GM12865 (cell line): ENCODE measurements at regions not wholly inside any gene's neighbourhood (a gene's known extent, or its start where the extent isn't known, plus 50 kb on each side); places are given as distances from the start of the nearest gene placed in this dataset.

Experiments
- DNase-seq: peaks from one replicate; pipeline ENCODE4 v3.0.0; 2010; ENCODE audit warnings: low read depth
- H3K4me3 ChIP-seq: 2 replicates; pipeline ENCODE4 v1.5.1; 2011; ENCODE audit warnings: mild to moderate bottlenecking, low read depth, low read length, control low read depth
- TF ChIP-seq, protein P1 (sequence below): IDR thresholded peaks from 2 replicates; pipeline ENCODE4 v1.5.1; 2011; ENCODE audit warnings: low read length, control low read depth, low read depth, inconsistent platforms; ENCODE audit not compliant: insufficient read depth; ENCODE audit errors: missing control alignments

DNA sequence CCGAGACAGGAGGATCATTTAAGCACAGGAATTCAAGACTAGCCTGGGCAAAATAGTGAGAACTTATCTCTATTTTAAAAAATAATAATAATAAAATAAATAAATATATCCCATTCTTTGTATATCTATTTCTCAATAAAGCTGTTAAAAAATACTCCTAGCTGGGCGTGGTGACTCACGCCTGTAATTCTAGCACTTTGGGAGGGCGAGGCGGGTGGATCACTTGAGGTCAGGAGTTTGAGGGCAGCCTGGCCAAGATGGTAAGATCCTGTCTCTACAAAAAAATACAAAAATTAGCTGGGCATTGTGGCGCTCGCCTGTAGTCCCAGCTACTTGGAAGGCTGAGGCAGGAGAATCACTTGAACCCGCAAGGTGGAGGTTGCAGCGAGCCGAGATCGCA, 75.7 kb upstream of the TBX3 start:
- no peak for DNase-seq
- H3K4me3 ChIP-seq = no peak overlapping the region
- TF ChIP-seq, protein P1, sequence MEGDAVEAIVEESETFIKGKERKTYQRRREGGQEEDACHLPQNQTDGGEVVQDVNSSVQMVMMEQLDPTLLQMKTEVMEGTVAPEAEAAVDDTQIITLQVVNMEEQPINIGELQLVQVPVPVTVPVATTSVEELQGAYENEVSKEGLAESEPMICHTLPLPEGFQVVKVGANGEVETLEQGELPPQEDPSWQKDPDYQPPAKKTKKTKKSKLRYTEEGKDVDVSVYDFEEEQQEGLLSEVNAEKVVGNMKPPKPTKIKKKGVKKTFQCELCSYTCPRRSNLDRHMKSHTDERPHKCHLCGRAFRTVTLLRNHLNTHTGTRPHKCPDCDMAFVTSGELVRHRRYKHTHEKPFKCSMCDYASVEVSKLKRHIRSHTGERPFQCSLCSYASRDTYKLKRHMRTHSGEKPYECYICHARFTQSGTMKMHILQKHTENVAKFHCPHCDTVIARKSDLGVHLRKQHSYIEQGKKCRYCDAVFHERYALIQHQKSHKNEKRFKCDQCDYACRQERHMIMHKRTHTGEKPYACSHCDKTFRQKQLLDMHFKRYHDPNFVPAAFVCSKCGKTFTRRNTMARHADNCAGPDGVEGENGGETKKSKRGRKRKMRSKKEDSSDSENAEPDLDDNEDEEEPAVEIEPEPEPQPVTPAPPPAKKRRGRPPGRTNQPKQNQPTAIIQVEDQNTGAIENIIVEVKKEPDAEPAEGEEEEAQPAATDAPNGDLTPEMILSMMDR = no peak

DNA sequence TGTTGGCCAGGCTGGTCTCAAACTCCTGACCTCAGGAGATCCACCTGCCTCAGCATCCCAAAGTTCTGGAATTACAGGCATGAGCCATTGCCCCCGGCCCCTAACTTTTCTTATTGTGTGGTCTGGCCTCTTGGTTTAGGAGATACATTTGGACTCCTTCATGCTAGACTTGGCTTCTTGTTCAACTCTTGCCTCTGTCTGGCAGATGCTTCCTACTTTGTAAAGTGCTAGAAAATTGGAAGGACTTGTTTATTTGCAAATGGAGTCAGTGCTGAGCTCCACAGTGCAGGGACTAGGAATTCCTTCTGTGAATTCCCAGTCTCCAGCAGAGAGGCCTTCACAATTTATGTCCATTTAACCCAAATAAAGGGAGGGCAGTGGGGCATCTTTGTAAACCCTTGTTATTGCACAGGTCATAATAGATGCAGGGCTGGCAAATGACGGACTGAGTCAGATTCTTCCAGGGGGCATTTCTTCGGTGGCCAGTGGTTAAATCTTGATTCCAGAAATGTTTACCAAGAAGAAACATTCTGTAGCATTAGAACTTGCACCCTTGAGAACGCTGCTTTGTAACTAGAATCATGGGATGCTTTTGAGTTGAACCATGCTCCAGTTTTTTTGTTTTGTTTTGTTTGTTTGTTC, 73.8 kb upstream of the TBX3 start:
- DNase-seq = no peak
- no peak overlapping the region for H3K4me3 ChIP-seq
- TF ChIP-seq, protein P1 = no peak

DNA sequence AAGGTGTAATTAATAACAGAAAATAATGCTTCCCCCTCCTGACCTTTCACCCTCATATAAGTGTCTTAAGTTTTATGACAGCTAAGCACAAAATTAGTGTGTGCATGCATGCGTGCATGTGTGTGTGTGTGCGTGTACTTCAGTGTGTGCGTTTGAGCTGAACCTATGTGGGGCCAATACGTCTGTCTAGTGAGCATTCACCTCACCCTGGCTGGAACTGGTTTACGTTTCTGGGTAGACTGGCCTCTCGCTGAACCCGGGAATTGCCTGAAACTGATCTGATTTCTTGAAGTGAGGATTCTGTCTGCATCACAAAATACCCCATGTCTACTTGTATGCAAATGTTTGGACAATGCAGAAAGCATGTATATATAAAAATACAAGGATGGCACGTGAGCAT, 68.2 kb upstream of the TBX3 start:
- TF ChIP-seq, protein P1 = no peak
- no peak overlapping the region for H3K4me3 ChIP-seq
- DNase-seq = no peak

DNA sequence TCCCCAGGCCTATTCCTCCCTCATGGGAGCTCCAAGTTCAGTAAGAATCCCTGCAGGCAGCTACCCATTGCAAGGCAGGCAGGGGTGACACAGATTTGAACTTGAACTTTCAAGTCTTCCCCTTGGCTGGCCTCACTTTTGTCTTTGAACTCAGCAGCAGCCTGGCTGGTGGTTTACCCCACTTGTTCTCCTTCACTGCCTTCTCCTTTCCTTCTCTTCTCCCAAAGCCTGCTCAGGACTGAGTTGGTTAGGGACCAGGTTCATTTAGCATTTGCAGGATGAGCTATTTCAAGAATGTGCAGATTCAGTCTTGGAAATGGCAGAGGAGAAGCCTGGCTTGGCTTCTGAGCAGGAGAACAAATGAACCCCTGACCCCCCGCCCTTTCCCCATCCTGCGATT, 67.7 kb upstream of the TBX3 start:
- TF ChIP-seq, protein P1 = no peak
- no peak for DNase-seq
- no peak overlapping the region for H3K4me3 ChIP-seq

DNA sequence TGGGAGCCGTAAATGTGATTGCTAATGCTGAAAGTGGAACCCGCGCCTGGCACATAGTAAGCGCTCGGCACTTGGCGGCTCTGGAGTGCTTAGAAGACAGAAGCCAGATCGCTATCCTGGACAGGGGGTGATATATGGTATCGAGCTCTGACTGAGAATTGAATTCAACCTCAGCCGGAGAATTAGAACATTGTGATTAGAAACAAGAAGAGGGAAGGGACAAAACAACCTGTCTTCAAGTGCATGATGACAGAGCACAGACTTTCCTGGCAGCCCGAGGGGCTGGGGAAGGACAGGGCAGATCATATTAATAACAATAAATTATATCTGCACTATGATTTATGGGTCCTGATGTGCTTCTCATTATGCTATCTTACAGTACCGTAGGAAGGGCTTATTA, 66.9 kb upstream of the TBX3 start:
- TF ChIP-seq, protein P1 = no peak
- DNase-seq = no peak
- H3K4me3 ChIP-seq = no peak overlapping the region

DNA sequence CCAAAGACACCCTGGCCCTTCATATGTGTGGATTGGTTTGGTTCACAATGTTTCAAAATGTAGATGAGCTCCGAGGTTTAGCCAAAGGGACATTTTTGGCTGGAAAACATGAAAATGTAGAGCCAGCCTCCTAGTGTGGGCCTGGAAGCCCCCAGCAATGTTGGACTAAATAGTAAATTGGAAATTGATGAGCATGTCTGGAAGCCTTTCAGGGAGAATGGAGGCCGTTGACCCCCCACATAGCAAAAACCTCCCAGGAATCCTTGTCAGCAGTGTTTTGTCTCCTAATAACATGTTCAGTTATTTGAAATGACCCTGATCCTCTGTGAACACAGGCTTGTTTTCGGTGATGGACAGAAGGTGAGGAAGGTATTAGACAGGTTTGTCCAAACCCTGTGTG, 65.1 kb upstream of the TBX3 start:
- DNase-seq = no peak
- no peak overlapping the region for H3K4me3 ChIP-seq
- TF ChIP-seq, protein P1 = no peak
